ENCODE measurements at regions not wholly inside any gene's neighbourhood (a gene's known extent, or its start where the extent isn't known, plus 50 kb on each side); places are given as distances from the start of the nearest gene placed in this dataset.
"Not testable (repeated sequence)": the region's sequence is repeated elsewhere in the genome, so short reads cannot be mapped to it uniquely, and the experiment has no call there.

DNA sequence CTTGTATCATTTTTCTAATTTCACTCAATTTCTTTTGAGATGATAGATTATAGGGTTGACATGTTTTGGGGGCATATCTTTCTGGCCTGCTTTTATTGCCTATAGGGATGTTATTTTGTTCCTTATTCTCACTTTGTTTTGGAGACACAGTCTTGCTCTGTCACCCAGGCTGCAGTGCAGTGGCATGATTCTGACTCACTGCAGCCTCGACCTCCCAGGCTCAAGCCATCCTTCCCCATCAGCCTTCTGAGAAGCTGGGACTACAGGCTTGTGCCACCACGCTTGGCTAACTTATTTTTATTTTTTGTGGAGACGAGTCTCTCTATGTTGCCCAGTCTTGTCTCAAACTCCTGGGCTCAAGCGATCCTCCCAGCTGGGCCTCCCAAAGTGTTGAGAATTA, 72.8 kb upstream of the FAN1 start:
- no peak for DNase-seq (ENCODE audit: low read depth in 2 of 2, low spot score in 1 of 2)

DNA sequence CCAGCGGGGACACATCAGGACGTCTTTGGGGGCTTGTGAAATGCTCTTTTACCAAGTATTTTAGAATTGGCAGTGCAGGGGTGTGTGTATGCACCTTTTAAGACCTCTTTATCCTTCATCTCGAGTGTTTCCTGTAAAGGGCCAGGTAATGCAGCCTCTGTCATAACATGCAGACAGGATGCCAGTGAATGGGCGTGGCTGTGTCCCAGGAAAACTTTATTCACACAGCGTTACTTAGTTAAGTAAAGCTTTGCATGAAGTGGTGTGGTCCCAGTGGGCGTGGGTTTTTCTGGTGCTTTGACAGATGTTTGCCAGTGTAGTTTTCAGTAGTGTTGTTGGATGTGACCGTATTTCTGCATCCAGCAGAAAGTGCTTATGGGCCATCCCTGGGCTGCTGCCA, 70.3 kb upstream of the FAN1 start:
- DNase-seq (ENCODE audit: low read depth in 2 of 2, low spot score in 1 of 2), result not testable (repeated sequence)

GRCh38 chr15:30841639-30842038, 62.1 kb upstream of the FAN1 start:
- not testable (repeated sequence) for DNase-seq (ENCODE audit: low read depth in 2 of 2, low spot score in 1 of 2)

DNA sequence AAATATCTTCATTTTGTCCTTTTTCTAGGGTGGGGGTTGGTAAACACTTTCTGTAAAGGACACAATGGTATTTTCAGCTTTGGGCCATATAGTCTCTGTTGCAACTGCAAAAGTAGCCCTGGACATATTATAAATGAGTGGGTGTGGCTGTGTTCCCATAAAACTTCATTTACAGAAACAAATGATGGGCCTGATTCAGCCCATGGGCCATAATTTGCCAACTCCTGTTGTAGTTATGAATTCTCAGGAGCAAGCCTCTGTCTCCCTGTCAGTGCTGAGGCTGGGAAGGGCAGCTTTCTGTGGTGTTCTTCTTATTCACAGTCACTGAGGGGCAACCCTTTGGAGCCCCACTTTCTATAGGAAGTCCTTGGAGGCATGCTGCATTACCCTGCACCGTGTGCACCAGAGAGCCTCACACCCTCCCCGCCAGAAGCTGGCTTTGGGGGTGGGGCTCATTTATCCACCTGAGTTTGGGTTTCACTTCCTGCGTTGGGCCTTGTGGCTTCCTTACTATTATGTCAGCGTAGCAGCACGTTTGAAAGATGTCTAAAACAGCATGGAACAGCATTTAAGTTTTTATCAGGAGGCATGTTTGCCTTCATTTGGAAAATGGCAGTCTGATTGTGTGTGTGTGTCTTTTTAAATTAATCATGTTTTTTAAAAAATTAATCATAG, 60.8 kb upstream of the FAN1 start:
- DNase-seq (ENCODE audit: low read depth in 2 of 2, low spot score in 1 of 2), result not testable (repeated sequence)

DNA sequence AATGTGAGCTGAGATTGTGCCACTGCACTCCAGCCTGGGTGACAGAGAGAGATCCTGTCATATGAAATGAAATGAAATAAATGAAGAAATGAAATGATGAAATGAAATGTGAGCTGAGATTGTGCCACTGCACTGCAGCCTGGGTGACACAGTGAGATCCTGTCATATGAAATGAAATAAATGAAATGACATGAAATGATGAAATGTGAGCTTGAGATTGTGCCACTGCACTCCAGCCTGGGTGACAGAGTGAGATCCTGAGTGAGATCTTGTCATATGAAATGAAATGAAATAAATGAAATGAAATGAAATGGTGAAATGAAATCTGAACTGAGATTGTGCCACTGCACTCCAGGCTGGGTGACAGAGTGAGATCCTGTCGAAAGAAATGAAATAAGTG, 58.2 kb upstream of the FAN1 start:
- DNase-seq (ENCODE audit: low read depth in 2 of 2, low spot score in 1 of 2), result not testable (repeated sequence)
